ENCODE measurements at regions not wholly inside any gene's neighbourhood (a gene's known extent, or its start where the extent isn't known, plus 50 kb on each side); places are given as distances from the start of the nearest gene placed in this dataset.

DNA sequence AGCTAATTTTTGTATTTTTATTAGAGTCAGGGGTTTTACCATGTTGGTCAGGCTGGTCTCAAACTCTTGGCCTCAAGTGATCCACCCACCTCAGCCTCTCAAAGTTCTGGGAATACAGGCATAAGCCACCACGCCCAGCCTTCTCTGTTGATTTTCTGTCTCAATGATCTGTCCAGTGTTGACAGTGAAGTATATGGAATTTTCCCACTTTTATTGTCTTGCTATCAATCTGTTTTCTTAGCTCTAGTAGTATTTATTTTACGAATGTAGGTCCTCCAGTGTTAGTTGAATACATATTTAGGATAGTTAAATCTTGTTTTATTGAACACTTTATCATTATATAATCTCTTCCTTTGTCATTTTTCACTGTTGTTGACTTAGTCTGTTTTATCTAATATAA, 1603.9 kb downstream of the ADGRL3 start:
- DNase-seq = no peak
- no peaks in the 10 kb centered on the region for H3K27me3 Mint-ChIP-seq (ENCODE audit: insufficient read depth)
- Histone ChIP-seq H3K4me3 (ENCODE audit: low read length) (no peak overlapping the region), H3K9me3 (ENCODE audit: control insufficient read depth, low read length) (no peaks in the 10 kb centered on the region), H3K36me3 (ENCODE audit: control insufficient read depth, insufficient read depth, low read length) (no peaks in the 10 kb centered on the region), H3K27me3 (ENCODE audit: control insufficient read depth, insufficient read depth, low read length, poor library complexity, severe bottlenecking) (no peaks in the 10 kb centered on the region), H3K9ac (ENCODE audit: extremely low read depth, low read length, poor library complexity, severe bottlenecking) (no peak overlapping the region), H3K27ac (ENCODE audit: low read depth, low read length) (no peak overlapping the region), H3K4me1 (ENCODE audit: control insufficient read depth, insufficient read depth, low read length) (no peaks in the 10 kb centered on the region)
- H3K36me3 Mint-ChIP-seq (ENCODE audit: low read depth) = no peaks in the 10 kb centered on the region
- no peaks in the 10 kb centered on the region for H3K9me3 Mint-ChIP-seq
- TF ChIP-seq, protein P1, sequence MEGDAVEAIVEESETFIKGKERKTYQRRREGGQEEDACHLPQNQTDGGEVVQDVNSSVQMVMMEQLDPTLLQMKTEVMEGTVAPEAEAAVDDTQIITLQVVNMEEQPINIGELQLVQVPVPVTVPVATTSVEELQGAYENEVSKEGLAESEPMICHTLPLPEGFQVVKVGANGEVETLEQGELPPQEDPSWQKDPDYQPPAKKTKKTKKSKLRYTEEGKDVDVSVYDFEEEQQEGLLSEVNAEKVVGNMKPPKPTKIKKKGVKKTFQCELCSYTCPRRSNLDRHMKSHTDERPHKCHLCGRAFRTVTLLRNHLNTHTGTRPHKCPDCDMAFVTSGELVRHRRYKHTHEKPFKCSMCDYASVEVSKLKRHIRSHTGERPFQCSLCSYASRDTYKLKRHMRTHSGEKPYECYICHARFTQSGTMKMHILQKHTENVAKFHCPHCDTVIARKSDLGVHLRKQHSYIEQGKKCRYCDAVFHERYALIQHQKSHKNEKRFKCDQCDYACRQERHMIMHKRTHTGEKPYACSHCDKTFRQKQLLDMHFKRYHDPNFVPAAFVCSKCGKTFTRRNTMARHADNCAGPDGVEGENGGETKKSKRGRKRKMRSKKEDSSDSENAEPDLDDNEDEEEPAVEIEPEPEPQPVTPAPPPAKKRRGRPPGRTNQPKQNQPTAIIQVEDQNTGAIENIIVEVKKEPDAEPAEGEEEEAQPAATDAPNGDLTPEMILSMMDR (conservative IDR thresholded peaks at IDR 0.05) = no peak
- H3K4me3 Mint-ChIP-seq = no peak overlapping the region
- WGBS, 2 experiments (ENCODE audit: insufficient coverage in 1 of 2, insufficient read length in 1 of 2) = 94 to 100% methylated on average over 1 of the region's 2 CpGs
- H3K4me1 Mint-ChIP-seq = peaks cover 3% of the 10 kb centered on the region
- no peak overlapping the region for H3K27ac Mint-ChIP-seq

DNA sequence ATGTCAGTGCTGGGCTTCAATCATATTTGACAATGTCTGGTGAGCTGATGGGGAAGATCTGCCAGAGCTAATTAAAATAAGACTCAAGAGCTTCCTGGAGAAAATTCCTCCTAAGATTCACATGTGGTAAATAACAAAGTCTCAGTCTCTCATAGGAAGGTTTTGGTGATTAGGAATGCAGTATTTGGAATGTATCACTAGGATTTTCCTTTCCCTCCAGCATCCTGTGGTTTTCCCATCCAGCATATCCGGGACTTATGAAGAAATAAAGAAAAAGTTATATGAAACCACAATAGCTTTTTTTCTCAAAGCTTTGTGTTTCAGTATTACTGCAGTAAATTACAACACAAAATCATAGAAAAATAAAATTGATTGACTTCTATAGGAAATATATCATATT, 1597.1 kb downstream of the ADGRL3 start:
- Mint-ChIP-seq H3K36me3 (ENCODE audit: low read depth) (no peaks in the 10 kb centered on the region), H3K9me3 (no peaks in the 10 kb centered on the region), H3K27ac (no peak overlapping the region), H3K4me3 (no peak overlapping the region), H3K27me3 (ENCODE audit: insufficient read depth) (no peaks in the 10 kb centered on the region), H3K4me1 (no peaks in the 10 kb centered on the region)
- TF ChIP-seq, protein P1 (conservative IDR thresholded peaks at IDR 0.05) = no peak
- DNase-seq = no peak
- no peaks in the 10 kb centered on the region for H3K9me3 ChIP-seq (ENCODE audit: control insufficient read depth, low read length)
- no peaks in the 10 kb centered on the region for H3K36me3 ChIP-seq (ENCODE audit: control insufficient read depth, insufficient read depth, low read length)
- H3K4me3 ChIP-seq (ENCODE audit: low read length) = no peak overlapping the region
- no peak overlapping the region for H3K27ac ChIP-seq (ENCODE audit: low read depth, low read length)
- no peaks in the 10 kb centered on the region for H3K4me1 ChIP-seq (ENCODE audit: control insufficient read depth, insufficient read depth, low read length)
- H3K27me3 ChIP-seq (ENCODE audit: control insufficient read depth, insufficient read depth, low read length, poor library complexity, severe bottlenecking) = no peaks in the 10 kb centered on the region
- H3K9ac ChIP-seq (ENCODE audit: extremely low read depth, low read length, poor library complexity, severe bottlenecking) = no peak overlapping the region
- 86% methylated on average over 1 of the region's 1 CpG; no CpG with 5 or more reads in 1 of the 2 experiments for WGBS, 2 experiments (ENCODE audit: insufficient coverage in 1 of 2, insufficient read length in 1 of 2)

DNA sequence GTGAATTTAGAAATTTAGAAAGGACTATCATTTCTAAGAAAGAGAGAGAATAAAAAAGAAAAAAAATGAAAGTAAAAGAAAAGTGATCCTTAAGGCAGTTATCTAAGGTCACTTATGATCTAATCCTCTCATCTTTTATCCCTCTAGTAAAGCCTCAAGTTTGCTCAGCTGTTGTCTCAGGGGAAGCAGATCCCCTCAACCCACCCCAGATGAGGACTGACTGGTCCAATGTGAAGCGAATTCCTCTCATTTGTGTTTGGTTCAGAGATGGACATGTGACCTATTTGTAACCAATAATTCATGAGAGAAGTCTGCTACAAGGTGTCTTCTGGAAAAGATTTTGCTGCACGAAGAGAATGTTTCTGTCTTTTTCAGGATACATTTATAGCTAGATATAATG, 1591.3 kb downstream of the ADGRL3 start:
- H3K27me3 ChIP-seq (ENCODE audit: control insufficient read depth, insufficient read depth, low read length, poor library complexity, severe bottlenecking) = no peaks in the 10 kb centered on the region
- Mint-ChIP-seq H3K4me1 (no peaks in the 10 kb centered on the region), H3K27ac (no peak overlapping the region), H3K27me3 (ENCODE audit: insufficient read depth) (no peaks in the 10 kb centered on the region), H3K4me3 (no peak overlapping the region), H3K36me3 (ENCODE audit: low read depth) (no peaks in the 10 kb centered on the region), H3K9me3 (no peaks in the 10 kb centered on the region)
- no peaks in the 10 kb centered on the region for H3K36me3 ChIP-seq (ENCODE audit: control insufficient read depth, insufficient read depth, low read length)
- H3K4me3 ChIP-seq (ENCODE audit: low read length) = no peak overlapping the region
- no peak overlapping the region for H3K27ac ChIP-seq (ENCODE audit: low read depth, low read length)
- DNase-seq = no peak
- no peaks in the 10 kb centered on the region for H3K4me1 ChIP-seq (ENCODE audit: control insufficient read depth, insufficient read depth, low read length)
- 92% methylated on average over 2 of the region's 2 CpGs; no CpG with 5 or more reads in 1 of the 2 experiments for WGBS, 2 experiments (ENCODE audit: insufficient coverage in 1 of 2, insufficient read length in 1 of 2)
- no peak overlapping the region for H3K9ac ChIP-seq (ENCODE audit: extremely low read depth, low read length, poor library complexity, severe bottlenecking)
- H3K9me3 ChIP-seq (ENCODE audit: control insufficient read depth, low read length) = no peaks in the 10 kb centered on the region
- TF ChIP-seq, protein P1 (conservative IDR thresholded peaks at IDR 0.05) = no peak
